ENCODE measurements at regions not wholly inside any gene's neighbourhood (a gene's known extent, or its start where the extent isn't known, plus 50 kb on each side); places are given as distances from the start of the nearest gene placed in this dataset.
"Not testable (repeated sequence)": the region's sequence is repeated elsewhere in the genome, so short reads cannot be mapped to it uniquely, and the experiment has no call there.

DNA sequence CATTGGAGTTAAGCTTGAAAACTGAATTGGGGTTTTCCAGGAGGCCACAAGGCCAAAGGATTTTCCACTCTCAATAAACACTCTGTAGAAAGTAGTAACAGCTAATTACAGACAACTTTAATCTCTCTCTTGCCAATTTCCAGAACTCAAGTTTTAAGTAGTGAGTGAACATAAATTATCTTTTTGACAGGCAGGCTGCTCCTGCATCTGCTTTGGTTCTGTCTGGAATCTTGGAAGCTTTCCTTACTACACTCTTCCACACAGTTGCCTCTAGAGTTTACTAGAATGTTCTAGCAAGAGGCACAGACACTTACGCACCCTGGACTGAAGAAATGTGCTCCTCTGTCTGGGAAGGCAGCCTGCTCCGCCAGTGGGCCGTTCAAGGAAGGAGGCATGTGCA lies 90.5 kb upstream of the WAC start:
- no peak for DNase-seq (ENCODE audit: low read depth in 1 of 2, low spot score in 1 of 2)

DNA sequence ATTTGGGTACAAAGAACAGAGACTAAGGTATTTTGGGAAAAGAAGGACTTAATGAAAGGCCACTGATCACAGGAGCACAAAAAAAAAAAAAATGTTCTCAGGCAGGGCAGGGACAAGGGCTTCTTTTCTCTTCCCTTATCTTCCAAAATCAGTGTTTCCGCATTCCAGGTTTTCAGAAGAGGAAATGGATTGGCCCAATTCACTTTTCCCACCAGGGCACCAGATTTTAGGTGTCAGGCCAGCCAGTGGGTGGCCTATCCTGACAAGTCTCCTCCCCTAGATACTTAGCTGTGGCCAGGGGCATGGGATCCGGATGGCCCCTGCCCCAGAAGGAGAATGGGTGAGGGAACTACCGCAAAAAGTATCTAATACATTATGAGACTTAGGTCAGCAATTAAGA lies 88.9 kb upstream of the WAC start:
- DNase-seq (ENCODE audit: low read depth in 1 of 2, low spot score in 1 of 2) = no peak

DNA sequence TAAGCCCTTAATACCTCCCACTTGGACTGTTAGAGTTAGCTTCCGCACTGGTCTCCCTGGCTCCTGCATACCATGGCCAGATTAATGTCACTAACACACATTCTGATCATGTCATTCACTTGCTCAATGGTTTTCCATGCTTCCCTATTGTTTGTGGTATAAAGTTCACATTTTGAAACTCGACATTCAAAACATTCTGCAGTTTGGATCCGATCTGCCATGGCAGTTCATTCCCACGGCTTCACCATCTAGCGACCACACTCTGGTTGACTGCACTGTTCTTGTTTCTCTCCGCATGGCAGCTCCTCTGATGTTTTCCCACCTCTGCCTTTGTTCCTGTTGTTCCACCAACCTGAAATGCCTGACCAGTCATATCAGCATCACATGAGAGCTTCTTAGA lies 87.4 kb upstream of the WAC start:
- DNase-seq (ENCODE audit: low read depth in 1 of 2, low spot score in 1 of 2) = no peak

DNA sequence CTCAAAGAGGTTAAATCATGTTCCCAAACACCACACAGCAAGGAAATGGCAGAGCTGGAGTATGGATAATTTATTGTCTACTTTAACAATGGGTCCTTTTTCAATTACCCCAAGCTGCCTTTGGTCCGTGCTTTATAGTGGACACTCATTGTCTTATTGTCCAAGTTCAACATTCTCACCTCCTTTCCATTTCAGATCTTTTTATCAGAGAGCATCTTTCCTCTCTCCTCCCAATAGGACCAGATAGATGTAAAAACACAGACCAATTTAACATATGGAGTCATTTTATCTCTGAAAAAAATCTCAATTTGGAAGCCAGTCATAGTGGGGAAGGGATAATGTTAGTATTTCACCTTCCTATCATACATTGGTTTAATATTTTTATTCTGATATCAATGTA lies 83.5 kb upstream of the WAC start:
- DNase-seq (ENCODE audit: low read depth in 1 of 2, low spot score in 1 of 2) = no peak

DNA sequence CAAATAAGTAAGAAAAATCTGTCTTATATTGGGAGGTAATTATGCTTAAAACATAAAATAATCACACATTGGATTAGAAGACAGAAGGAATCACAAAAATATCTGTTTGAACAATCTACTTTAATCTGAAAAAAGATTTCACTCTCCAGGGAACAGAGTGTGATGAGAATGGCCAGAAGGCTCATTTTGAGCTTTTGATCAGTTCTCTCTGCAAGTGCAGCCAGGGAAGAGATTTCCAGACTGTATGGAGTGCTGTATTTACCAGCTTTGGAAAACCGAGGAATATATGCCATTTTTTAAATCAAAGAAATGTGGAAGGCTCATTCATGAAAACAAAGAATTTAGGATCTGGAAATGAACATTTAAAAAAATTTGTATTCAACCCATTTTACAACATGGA lies 83.0 kb upstream of the WAC start:
- no peak for DNase-seq (ENCODE audit: low read depth in 1 of 2, low spot score in 1 of 2)

DNA sequence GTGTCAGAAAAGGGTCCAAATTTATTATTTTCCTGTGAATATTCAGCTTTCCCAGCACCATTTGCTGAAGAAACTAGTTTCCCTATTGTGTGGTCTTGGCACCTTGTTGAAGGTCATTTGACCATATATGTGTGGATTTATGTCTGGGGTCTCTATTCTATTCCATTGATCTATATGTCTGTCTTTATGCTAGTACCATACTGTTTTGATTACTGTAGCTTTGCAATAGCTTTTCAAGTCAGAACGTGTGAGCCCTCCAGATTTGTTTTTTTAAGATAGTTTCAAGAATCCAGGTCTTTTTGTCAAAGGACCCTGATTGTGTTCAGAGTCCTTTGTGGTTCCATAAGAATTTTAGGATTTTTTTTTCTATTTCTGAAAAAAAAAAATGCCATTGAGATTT lies 79.0 kb upstream of the WAC start:
- no peak for DNase-seq (ENCODE audit: low read depth in 1 of 2, low spot score in 1 of 2)

DNA sequence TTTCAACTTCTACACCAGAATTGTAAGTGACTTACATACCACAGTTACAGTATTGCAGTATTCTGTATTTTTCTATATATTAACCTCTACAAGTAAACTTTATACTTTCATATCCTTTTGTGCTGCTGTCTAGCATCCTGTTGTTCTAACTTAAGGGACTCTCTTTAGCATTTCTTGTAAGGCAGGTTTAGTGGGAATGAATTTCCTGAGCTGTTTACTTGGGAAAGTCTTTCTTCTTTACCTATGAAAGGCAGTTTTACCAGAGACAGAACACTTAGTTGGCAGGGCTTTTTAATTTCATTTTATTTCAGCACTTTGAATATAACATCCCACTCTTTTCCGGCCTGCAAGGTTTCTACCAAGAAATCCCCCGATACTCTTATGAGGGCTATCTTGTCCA lies 75.8 kb upstream of the WAC start:
- no peak for DNase-seq (ENCODE audit: low read depth in 1 of 2, low spot score in 1 of 2)

DNA sequence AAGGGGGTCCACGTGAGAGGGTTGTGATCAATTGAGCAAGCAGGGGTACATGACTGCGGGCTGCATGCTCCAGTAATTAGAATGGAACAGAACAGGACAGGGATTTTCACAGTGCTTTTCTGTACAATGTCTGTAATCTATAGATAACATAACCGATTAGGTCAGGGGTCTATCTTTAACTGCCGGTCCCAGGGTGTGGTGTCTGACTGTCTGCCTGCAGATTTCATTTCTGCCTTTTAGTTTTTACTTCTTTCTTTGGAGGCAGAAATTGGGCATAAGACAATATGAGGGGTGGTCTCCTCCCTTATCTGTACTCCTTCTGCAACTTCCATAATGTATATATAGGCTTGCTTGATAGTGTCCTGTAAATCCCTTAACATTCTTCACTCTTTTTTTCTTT lies 75.0 kb upstream of the WAC start:
- not testable (repeated sequence) for DNase-seq (ENCODE audit: low read depth in 1 of 2, low spot score in 1 of 2)

DNA sequence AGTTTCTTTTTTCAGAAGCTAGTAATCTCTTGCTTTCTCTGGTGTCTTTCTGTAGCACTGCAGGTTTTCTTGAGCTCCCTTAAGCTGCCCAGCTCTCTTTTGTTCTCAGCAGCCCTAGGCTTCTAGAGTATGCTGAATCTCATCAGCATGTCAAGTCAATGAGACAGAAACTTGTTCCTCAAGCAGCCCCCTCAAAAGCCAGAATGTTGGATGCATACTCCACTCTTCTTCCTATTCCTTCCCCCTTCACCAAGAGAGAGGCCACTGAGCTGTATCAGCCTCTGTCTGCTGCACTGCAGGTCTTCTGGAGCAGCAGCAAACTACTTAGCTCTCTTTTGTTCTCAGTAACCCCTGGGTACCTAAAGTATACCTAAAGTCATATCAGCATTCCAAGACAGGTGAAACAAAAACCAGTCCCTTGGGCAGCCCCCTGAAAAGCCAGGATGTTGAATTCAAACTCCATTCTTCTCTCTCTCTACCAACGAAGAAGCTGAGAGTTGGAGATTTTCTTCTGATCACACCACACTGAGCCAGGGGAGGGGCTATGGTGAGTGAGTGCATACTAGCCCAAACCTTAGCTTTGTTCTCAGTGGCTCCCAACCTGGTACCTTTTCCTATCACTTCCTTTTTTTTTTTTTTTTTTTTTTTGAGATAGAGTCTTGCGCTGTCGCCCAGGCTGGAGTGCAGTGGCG lies 73.3 kb upstream of the WAC start:
- DNase-seq (ENCODE audit: low read depth in 1 of 2, low spot score in 1 of 2) = no peak

DNA sequence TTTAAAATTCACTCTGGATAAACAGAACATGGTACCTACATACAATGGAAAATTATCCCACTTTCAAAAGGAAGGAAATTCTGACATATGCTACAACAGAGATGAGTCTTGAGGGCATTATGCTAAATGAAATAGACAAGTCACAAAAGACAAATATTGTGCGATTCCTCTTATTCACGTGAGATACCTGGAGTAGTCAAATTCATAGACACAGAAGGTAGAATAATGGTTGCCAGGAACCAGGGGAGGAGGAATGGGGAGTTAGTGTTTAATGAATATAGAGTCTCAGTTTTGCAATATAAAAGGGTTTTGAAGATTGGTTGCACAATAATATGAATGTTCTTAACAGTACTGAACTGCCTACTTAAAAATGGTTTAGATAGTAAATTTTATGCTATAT lies 69.8 kb upstream of the WAC start:
- no peak for DNase-seq (ENCODE audit: low read depth in 1 of 2, low spot score in 1 of 2)

DNA sequence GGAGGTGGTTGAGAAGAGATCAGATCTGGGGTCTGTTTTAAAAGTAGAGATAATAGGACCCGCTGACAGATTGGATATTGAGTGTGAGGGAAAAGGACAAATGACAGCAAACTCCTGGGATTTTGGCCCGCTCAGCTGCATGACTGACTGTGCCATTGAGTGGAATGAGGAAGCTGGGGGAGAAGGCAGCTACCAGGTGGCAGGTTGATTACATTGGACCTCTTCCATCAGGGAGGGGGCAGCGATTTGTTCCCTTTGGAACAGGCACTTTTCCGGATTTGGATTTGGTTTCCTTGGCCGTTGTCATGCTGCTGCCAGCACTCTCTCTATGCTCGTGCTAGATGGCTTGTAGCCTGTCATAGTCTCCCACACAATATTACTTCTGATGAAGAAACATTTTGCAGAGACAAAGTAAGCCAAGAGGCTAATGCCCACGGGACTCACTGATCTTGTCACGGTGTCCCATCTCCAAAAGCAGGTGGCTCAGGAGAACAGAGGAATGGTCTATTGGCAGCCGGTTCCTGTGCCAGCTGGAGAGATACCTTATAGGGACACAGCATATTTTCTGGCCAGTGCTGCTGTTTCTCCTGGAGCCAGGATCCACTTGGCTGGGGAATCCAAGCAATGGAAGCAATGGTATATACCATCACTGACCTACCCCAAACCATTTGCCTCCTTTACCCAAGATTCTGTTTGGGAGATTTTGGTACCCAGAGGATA lies 69.1 kb upstream of the WAC start:
- DNase-seq (ENCODE audit: low read depth in 1 of 2, low spot score in 1 of 2) = no peak

DNA sequence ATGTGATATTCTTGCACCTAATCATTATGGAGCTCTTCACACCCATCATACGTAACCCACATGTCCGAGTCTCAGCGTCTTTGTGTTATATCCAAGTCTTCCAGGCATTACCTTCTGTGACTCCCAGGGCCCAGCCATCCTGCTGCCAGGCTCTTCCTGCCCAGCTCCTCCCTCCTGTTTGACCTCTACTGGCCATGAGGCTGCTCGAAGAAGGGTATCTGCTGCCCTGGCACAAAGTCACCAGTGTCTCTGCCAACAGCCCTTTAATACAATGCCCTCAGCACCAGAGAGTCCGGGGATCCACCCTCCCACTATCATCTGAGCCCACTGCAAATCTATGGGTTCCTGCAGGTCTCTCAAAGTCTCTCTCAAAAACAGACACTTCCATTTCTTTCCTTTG lies 65.3 kb upstream of the WAC start:
- DNase-seq (ENCODE audit: low read depth in 1 of 2, low spot score in 1 of 2) = no peak

DNA sequence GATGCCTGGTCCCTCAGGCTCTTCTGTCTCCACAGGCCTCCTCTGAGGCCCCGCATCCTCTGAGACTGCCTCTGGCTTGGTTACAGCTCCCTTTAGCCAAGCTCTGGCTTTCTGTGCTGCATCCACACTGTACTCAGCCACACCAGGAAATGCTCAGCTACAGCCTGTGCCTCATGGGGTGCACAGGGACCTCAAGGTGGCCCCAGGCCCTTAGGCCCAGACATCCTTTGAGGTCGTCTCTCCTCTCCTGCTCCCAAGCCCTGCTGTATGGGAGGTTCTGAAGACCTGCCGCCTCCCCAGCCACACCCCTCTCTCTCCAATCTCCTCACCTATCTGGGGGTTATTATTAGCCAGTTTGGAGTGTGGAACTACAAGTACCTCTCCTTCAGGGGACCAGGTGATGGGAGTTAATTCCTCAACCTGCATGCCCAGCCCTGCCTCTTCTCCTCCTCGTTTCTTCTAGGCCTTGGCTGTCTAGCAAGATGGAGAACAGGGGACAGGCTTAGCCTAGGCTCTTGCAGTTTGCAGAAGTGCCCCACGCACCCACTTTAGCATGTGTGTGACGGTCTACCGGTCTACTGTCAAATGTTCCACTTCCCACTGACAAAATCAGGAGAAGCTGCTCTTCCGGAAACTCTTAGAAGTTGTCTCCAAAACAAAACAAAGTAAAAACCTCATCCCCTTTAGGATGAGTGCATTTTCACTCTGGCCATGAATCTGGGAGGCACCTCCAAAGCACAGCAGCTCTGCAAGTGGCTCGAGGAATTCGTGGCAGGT lies 64.0 kb upstream of the WAC start:
- no peak for DNase-seq (ENCODE audit: low read depth in 1 of 2, low spot score in 1 of 2)

DNA sequence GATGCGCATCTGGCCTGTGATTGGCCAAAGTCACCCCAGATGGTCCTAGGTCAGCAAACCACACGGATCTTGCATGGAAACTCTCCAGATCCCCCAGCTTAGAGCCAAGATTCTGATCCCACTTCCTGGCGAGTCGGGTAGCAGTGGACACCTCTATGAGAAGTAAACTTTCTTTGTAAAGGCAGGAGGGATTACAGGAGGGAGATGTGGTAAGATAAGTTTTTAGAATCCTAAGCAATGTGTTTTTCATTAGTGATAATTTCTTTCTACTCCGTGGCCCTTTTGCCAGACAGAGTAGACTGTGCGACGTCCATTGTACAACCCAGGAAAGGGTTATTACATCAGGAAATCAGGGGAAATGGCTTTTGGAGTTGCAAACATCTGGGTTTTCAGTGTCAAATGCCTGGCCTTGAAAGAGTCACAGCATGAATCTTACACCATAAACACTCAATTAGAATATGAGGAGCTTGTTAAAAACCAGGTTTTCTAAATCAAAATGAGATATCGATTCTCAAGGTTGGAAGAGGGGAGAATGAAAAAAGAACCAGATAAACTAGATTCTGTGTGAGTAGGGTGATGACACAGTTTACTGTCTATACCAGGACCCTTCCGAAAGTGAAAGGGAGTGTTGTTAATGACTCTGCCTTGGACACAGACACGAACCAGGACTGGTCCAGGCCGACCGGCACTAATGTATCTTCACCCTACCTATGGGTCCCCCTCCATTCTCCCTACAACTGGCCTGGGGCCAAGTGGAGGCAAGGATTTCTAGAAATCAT lies 61.9 kb upstream of the WAC start:
- DNase-seq (ENCODE audit: low read depth in 1 of 2, low spot score in 1 of 2) = no peak

DNA sequence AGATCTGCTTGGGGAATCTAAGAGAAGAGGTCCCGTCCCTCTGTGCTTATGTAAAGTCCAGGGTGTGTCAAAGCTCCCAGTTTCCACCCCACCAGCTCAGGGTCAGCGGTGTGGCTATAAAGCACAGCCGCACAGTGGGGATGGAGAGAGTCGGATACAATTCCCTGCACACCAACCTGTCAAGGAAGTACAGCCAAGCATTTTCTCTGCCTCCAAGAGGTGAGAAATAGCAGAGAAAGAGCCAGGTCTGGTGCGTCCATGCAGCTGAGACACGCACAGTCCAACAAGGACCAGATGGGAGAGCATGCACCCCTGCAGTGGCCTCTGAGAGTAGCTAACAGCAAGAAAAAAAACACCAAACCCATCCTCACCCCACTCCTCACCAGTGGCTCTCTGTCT lies 61.3 kb upstream of the WAC start:
- no peak for DNase-seq (ENCODE audit: low read depth in 1 of 2, low spot score in 1 of 2)

DNA sequence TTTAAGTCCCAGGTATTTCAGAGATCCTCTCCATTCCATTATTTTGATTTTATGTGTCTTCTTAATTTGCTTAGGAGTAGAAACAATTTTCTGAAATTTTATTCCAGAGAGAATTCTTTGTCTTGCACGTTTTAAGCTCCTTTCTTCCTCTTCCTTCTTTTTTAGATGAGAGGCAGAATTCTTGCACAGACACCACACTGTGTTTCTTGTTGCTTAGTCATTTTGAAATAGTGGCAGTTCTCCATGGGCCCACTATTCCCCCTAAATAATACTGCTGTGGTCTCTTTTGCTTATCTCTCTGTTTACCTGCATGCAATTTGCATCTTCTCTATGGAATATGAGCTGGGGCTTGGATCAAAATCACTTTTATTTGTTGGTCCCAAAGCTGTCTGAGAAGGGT lies 54.3 kb upstream of the WAC start:
- no peak for DNase-seq (ENCODE audit: low read depth in 1 of 2, low spot score in 1 of 2)

DNA sequence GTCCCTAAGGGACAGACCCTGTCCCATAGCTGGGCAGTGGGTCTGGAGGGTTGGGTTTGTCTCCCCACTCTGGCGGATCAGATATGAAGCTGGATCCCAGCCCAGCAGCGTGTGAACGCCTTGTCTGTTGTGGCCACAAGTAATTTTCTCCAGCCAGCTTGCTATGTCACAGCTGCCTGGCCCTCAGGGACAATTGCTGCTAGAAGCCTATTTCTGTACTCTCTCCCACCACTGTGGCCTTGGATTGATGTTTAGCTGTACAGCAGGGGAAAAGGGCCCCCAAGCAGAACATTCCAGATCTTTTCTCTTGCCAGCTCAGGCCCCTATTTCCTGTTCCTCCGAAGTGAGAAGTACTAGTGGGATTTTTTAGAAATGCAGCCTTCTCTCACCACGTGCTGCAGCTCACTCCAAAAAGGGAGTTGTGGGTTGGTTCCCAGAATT lies 53.5 kb upstream of the WAC start:
- DNase-seq (ENCODE audit: low read depth in 1 of 2, low spot score in 1 of 2) = no peak

DNA sequence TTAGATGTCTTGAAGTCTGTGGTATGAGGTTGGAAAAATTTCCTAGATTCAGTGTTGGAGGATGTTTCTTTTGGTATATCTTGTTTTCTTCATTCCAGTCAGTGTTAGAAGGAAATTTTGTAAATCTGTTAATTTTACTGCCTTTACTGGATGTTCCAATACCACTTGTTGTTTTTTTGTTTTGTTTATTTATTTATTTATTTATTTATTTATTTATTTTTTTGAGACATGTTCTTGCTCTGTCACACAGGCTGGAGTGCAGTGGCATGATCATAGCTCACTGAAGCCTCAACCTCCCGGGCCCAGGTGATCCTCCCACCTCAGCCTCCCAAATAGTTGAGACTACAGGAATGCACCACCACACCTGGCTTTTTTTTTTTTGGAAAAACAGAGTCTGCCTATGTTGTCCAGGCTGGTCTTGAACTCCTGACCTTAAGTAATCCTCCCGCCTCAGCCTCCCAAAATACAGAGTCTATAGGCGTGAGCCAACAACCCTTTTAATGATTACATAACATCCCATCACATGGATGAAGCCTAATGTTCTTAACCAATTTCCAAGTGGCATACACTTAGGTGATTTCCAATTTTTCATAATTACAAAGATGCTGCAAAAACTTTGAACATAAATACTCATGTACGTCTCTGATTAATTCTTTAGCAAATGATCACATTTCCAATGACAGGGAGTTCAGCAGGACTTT lies 52.8 kb upstream of the WAC start:
- no peak for DNase-seq (ENCODE audit: low read depth in 1 of 2, low spot score in 1 of 2)

DNA sequence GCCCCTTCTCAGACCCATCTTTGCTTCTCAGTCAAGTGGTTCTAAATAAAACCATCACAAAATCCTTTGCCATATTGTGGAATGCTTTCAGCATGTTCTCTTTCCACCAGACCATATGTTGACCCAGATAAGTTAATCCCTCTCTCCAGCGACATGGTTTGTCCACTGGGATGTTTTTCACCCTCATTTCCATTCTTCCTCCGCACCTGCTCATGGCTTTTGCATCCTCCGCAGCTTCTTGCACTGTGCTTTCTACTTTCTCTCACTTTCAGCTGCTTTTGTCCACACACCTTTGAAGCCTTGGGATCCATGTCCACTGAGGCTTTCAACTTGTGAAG lies 52.3 kb upstream of the WAC start:
- no peak for DNase-seq (ENCODE audit: low read depth in 1 of 2, low spot score in 1 of 2)

DNA sequence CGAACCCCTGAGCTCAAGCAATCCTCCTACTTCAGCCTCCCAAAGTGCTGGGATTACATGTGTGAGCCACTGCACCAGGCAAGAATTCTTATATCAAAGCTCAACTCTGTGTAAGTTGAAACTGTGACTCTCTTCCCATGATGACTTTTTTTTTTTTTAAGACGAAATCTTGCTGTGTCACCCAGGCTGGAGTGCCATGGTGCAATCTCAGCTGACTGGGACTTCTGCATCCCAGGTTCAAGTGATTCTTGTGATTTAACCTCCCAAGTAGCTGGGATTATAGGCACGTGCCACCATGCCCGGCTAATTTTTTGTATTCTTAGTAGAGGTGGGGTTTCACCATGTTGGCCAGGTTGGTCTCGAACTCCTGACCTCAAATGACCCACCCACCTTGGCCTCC lies 51.6 kb upstream of the WAC start:
- not testable (repeated sequence) for DNase-seq (ENCODE audit: low read depth in 1 of 2, low spot score in 1 of 2)

DNA sequence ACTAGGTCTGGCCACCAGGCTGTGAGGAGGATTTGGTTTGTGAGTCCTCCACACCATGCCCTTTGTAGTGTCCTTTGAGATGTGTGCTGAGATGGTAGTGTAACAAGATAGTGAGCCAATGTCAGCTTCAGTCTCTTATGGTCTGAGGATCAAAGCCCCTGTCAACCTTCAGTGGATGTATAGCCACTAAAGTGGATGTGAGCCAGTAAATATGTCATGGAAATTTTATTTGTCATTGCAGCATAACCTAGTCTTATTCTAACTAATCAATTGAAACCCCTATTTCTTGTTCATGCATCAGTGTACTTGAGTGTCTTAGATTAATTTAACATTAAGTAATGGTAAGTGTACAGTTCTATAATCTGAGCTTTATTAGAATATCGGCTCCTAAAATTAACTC lies 51.0 kb upstream of the WAC start:
- DNase-seq (ENCODE audit: low read depth in 1 of 2, low spot score in 1 of 2) = no peak
